ENCODE measurements at regions not wholly inside any gene's neighbourhood (a gene's known extent, or its start where the extent isn't known, plus 50 kb on each side); places are given as distances from the start of the nearest gene placed in this dataset.

DNA sequence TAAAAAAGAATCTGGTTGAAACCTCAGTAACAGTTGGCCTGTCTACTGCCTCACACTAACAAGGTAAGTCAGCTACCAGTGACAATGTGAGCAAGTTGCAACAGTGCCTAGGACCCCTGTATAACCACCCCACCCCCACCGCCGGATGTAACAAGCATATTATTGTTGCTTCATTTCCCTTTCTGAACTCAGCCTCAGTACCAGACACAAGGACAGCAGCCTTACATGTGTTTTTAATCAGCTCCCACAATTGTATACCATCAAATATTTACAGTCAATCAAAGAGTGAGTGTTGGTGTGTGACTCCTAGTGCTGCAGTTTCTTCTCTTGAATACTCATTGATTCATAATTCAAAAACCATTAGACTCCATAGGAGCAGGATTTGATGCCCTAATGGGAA is 96.4 kb downstream of the PYDC2 start:
- H3K9me3 ChIP-seq (ENCODE audit: control insufficient read depth, insufficient read depth, low read depth, low read length) = no peaks in the 10 kb centered on the region
- CTCF ChIA-PET = no interaction called here
- intact Hi-C loops (cut with micrococcal nuclease; ENCODE audit: unreplicated experiment) = no loop called here
- H3K4me1 ChIP-seq (ENCODE audit: control insufficient read depth, insufficient read depth, low read length) = no peaks in the 10 kb centered on the region
- H3K27ac ChIP-seq (ENCODE audit: low read length) = no peak overlapping the region
- ATAC-seq (no peak), DNase-seq (ENCODE audit: low read depth, low spot score) (no peak)
- no peak overlapping the region for H3K4me3 ChIP-seq (ENCODE audit: low read depth in 2 of 2, low read length in 2 of 2)
- no peaks in the 10 kb centered on the region for H3K27me3 ChIP-seq (ENCODE audit: control insufficient read depth, insufficient read depth, low read length)
- POLR2A ChIA-PET = no interaction called here
- no peaks in the 10 kb centered on the region for H3K36me3 ChIP-seq (ENCODE audit: control insufficient read depth, insufficient read depth, low read length)
- no peak for TF ChIP-seq TCF7L2 (IDR thresholded peaks at IDR 0.05; ENCODE audit: low read depth, low read length)
- TF ChIP-seq POLR2AphosphoS5 (IDR thresholded peaks at IDR 0.05; ENCODE audit: low read depth, low read length) = no peak
- TF ChIP-seq, protein P1, sequence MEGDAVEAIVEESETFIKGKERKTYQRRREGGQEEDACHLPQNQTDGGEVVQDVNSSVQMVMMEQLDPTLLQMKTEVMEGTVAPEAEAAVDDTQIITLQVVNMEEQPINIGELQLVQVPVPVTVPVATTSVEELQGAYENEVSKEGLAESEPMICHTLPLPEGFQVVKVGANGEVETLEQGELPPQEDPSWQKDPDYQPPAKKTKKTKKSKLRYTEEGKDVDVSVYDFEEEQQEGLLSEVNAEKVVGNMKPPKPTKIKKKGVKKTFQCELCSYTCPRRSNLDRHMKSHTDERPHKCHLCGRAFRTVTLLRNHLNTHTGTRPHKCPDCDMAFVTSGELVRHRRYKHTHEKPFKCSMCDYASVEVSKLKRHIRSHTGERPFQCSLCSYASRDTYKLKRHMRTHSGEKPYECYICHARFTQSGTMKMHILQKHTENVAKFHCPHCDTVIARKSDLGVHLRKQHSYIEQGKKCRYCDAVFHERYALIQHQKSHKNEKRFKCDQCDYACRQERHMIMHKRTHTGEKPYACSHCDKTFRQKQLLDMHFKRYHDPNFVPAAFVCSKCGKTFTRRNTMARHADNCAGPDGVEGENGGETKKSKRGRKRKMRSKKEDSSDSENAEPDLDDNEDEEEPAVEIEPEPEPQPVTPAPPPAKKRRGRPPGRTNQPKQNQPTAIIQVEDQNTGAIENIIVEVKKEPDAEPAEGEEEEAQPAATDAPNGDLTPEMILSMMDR (IDR thresholded peaks at IDR 0.05) = no peak
- in situ Hi-C loops (cut with HindIII; ENCODE audit: low pct_unique_long_range_greater_than_20kb, low sequenced_read_pairs) = no loop called here
- no TSS peak for BruUV-seq (replicated peaks)

DNA sequence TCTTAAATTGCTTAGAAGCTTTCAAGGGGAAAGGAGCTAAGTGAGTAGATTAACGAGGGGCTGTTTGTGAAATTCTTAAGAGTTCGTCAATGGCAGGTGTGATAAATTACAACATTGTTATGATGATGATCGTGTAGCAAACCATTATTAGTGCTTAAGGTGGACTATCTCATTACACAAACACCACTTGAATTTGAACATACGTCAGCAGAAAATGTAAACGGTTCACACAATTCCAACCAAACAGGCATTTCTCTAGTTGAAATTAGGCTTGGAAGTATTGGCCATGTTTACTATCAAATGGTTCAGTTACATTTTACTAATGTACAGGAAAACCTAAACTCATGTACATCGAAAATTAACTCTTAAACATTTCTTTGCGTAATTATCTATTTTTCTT is 102.8 kb downstream of the PYDC2 start:
- intact Hi-C loops (cut with micrococcal nuclease; ENCODE audit: unreplicated experiment) (no loop called here), in situ Hi-C loops (cut with HindIII; ENCODE audit: low pct_unique_long_range_greater_than_20kb, low sequenced_read_pairs) (no loop called here)
- Histone ChIP-seq H3K4me1 (ENCODE audit: control insufficient read depth, insufficient read depth, low read length) (no peaks in the 10 kb centered on the region), H3K4me3 (ENCODE audit: low read depth in 2 of 2, low read length in 2 of 2) (no peak overlapping the region), H3K9me3 (ENCODE audit: control insufficient read depth, insufficient read depth, low read depth, low read length) (no peaks in the 10 kb centered on the region), H3K27me3 (ENCODE audit: control insufficient read depth, insufficient read depth, low read length) (no peaks in the 10 kb centered on the region), H3K27ac (ENCODE audit: low read length) (no peak overlapping the region), H3K36me3 (ENCODE audit: control insufficient read depth, insufficient read depth, low read length) (no peaks in the 10 kb centered on the region)
- ChIA-PET CTCF (interaction anchor here (0.6 kb wide), 1 partner anchor 9 kb away, joined by 3 read pairs; no protein-coding TSS in a partner anchor), POLR2A (interaction anchor here (0.7 kb wide), 1 partner anchor 44 kb away, joined by 3 read pairs; no protein-coding TSS in a partner anchor)
- no peak for ATAC-seq
- no TSS peak for BruUV-seq (replicated peaks)
- DNase-seq (ENCODE audit: low read depth, low spot score) = no peak
- TF ChIP-seq TCF7L2 (IDR thresholded peaks at IDR 0.05; ENCODE audit: low read depth, low read length) = no peak
- TF ChIP-seq, protein P2, sequence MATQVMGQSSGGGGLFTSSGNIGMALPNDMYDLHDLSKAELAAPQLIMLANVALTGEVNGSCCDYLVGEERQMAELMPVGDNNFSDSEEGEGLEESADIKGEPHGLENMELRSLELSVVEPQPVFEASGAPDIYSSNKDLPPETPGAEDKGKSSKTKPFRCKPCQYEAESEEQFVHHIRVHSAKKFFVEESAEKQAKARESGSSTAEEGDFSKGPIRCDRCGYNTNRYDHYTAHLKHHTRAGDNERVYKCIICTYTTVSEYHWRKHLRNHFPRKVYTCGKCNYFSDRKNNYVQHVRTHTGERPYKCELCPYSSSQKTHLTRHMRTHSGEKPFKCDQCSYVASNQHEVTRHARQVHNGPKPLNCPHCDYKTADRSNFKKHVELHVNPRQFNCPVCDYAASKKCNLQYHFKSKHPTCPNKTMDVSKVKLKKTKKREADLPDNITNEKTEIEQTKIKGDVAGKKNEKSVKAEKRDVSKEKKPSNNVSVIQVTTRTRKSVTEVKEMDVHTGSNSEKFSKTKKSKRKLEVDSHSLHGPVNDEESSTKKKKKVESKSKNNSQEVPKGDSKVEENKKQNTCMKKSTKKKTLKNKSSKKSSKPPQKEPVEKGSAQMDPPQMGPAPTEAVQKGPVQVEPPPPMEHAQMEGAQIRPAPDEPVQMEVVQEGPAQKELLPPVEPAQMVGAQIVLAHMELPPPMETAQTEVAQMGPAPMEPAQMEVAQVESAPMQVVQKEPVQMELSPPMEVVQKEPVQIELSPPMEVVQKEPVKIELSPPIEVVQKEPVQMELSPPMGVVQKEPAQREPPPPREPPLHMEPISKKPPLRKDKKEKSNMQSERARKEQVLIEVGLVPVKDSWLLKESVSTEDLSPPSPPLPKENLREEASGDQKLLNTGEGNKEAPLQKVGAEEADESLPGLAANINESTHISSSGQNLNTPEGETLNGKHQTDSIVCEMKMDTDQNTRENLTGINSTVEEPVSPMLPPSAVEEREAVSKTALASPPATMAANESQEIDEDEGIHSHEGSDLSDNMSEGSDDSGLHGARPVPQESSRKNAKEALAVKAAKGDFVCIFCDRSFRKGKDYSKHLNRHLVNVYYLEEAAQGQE (IDR thresholded peaks at IDR 0.05; ENCODE audit: insufficient read depth in 1 of 2, low read depth in 2 of 2, low read length in 1 of 2) = no peak
- TF ChIP-seq SIN3A (IDR thresholded peaks at IDR 0.05; ENCODE audit: borderline replicate concordance, insufficient read depth, low read depth, low read length) = no peak
- TF ChIP-seq POLR2AphosphoS5 (IDR thresholded peaks at IDR 0.05; ENCODE audit: low read depth, low read length) = no peak
- TF ChIP-seq, protein P1 (IDR thresholded peaks at IDR 0.05) = no peak

Data from Panc1 (cell line).